Trophoblast cell (in vitro differentiated cells and primary cell): ENCODE measurements at regions not wholly inside any gene's neighbourhood (a gene's known extent, or its start where the extent isn't known, plus 50 kb on each side); places are given as distances from the start of the nearest gene placed in this dataset.
A peak's percentile ranks its signal among the peaks of the same experiment; 100 is the strongest.

ENCODE experiments used
- DNase-seq, 2 donors: peaks; one replicate each; pipeline ENCODE4 v3.0.0-alpha.2; 2016
- H2AFZ ChIP-seq: 2 replicates; pipeline ENCODE4 v1.6.1; 2013; ENCODE audit warnings: low read length, moderate library complexity, mild to moderate bottlenecking; ENCODE audit not compliant: insufficient read depth, poor library complexity
- H2AK5ac ChIP-seq: 2 replicates; pipeline ENCODE4 v1.6.1; 2013; ENCODE audit warnings: mild to moderate bottlenecking, low read length
- H2BK120ac ChIP-seq: 2 replicates; pipeline ENCODE4 v1.6.1; 2013; ENCODE audit warnings: low read length, mild to moderate bottlenecking, moderate library complexity; ENCODE audit not compliant: insufficient read depth, poor library complexity
- H2BK12ac ChIP-seq: 2 replicates; pipeline ENCODE4 v1.6.1; 2013; ENCODE audit warnings: mild to moderate bottlenecking, low read length, moderate library complexity
- H2BK5ac ChIP-seq: 2 replicates; pipeline ENCODE4 v1.6.1; 2013; ENCODE audit warnings: low read length, low read depth, moderate library complexity, mild to moderate bottlenecking; ENCODE audit not compliant: poor library complexity
- H3K14ac ChIP-seq: 2 replicates; pipeline ENCODE4 v1.6.1; 2013; ENCODE audit warnings: mild to moderate bottlenecking, low read length
- H3K18ac ChIP-seq: 2 replicates; pipeline ENCODE4 v1.6.1; 2013; ENCODE audit warnings: mild to moderate bottlenecking, low read length
- H3K23ac ChIP-seq: 2 replicates; pipeline ENCODE4 v1.6.1; 2013; ENCODE audit warnings: low read length
- H3K27ac ChIP-seq: 2 replicates; pipeline ENCODE4 v1.5.1; 2013; ENCODE audit warnings: low read depth, mild to moderate bottlenecking, inconsistent platforms, low read length, moderate library complexity
- H3K27me3 ChIP-seq: 2 replicates; pipeline ENCODE4 v1.6.1; 2013; ENCODE audit warnings: inconsistent platforms, mild to moderate bottlenecking, low read length, moderate library complexity; ENCODE audit not compliant: insufficient read depth
- H3K36me3 ChIP-seq, 2 experiments: 1 replicate in 1 of 2; 2 replicates in 1 of 2; pipeline ENCODE4 v1.6.1; 2013; ENCODE audit warnings: low read length in 2 of 2, mild to moderate bottlenecking in 2 of 2, moderate library complexity in 1 of 2; ENCODE audit not compliant: insufficient read depth in 2 of 2, control insufficient read depth in 1 of 2
- H3K4ac ChIP-seq: 2 replicates; pipeline ENCODE4 v1.6.1; 2013; ENCODE audit warnings: low read depth, mild to moderate bottlenecking, low read length, moderate library complexity
- H3K4me1 ChIP-seq, 2 experiments: 1 replicate in 1 of 2; 2 replicates in 1 of 2; pipeline ENCODE4 v1.6.1; 2013; ENCODE audit warnings: low read length in 2 of 2, mild to moderate bottlenecking in 2 of 2, moderate library complexity in 1 of 2; ENCODE audit not compliant: insufficient read depth in 2 of 2, control insufficient read depth in 1 of 2
- H3K4me2 ChIP-seq: 2 replicates; pipeline ENCODE4 v1.6.1; 2013; ENCODE audit warnings: inconsistent platforms, mild to moderate bottlenecking, low read length, moderate library complexity
- H3K4me3 ChIP-seq: 2 replicates; pipeline ENCODE4 v1.5.1; 2013; ENCODE audit warnings: mild to moderate bottlenecking, low read depth, low read length, inconsistent platforms
- H3K79me1 ChIP-seq: one replicate; pipeline ENCODE4 v1.6.1; 2013; ENCODE audit warnings: low read length
- H3K79me2 ChIP-seq: 2 replicates; pipeline ENCODE4 v1.6.1; 2013; ENCODE audit warnings: low read length, mild to moderate bottlenecking; ENCODE audit not compliant: control insufficient read depth, insufficient read depth, poor library complexity
- H3K9ac ChIP-seq: 2 replicates; pipeline ENCODE4 v1.6.1; 2013; ENCODE audit warnings: mild to moderate bottlenecking, low read length
- H3K9me3 ChIP-seq: 2 replicates; pipeline ENCODE4 v1.6.1; 2013; ENCODE audit warnings: low read depth, mild to moderate bottlenecking, control low read depth, inconsistent platforms, low read length; ENCODE audit not compliant: insufficient read depth
- H4K12ac ChIP-seq: 2 replicates; pipeline ENCODE4 v1.6.1; 2013; ENCODE audit warnings: low read depth, mild to moderate bottlenecking, low read length, moderate library complexity
- H4K8ac ChIP-seq: 2 replicates; pipeline ENCODE4 v1.6.1; 2013; ENCODE audit warnings: low read depth, mild to moderate bottlenecking, low read length, moderate library complexity
- H4K91ac ChIP-seq: one replicate; pipeline ENCODE4 v1.6.1; 2013; ENCODE audit warnings: low read depth, mild to moderate bottlenecking, low read length, moderate library complexity
- WGBS: extraction: QIAGEN DNeasy Blood & Tissue Kit; methylation state at CpG from one replicate; pipeline ENCODE4 v1.1.7; 2013; ENCODE audit warnings: missing lambda C conversion rate; ENCODE audit not compliant: insufficient read length, insufficient coverage; ENCODE audit errors: extremely low coverage; 5-methylcytosine and 5-hydroxymethylcytosine counted together

- no peak overlapping the region for H3K9ac ChIP-seq
- peak overlapping the region; percentile 31 for H2BK5ac ChIP-seq
- H3K79me2 ChIP-seq, result no peaks in the 10 kb centered on the region
- no peak overlapping the region for H2BK120ac ChIP-seq
- H3K9me3 ChIP-seq, result no peaks in the 10 kb centered on the region
- no peaks in the 10 kb centered on the region for H3K4me1 ChIP-seq
- no peak overlapping the region for H3K18ac ChIP-seq
- H3K4me2 ChIP-seq, result no peak overlapping the region
- no peak overlapping the region for H4K12ac ChIP-seq
- H4K91ac ChIP-seq, result no peak overlapping the region
- H3K4me3 ChIP-seq, result no peak overlapping the region
- no peak overlapping the region for H4K8ac ChIP-seq
- H2AK5ac ChIP-seq, result no peak overlapping the region
- WGBS, result no CpG with 5 or more reads among the region's 4 CpGs
- no peak for DNase-seq
- H3K27me3 ChIP-seq, result no peaks in the 10 kb centered on the region
- no peaks in the 10 kb centered on the region for H3K36me3 ChIP-seq
- H3K27ac ChIP-seq, result no peak overlapping the region
- no peak overlapping the region for H3K14ac ChIP-seq
- no peak overlapping the region for H3K23ac ChIP-seq
- peak overlapping the region; percentile 22 for H2BK12ac ChIP-seq
- no peak overlapping the region for H2AFZ ChIP-seq
- H3K4ac ChIP-seq, result no peak overlapping the region
- no peaks in the 10 kb centered on the region for H3K79me1 ChIP-seq
Observed at GRCh38 chr6:148136586-148136985, 206.1 kb upstream of the SASH1 start.

- H3K23ac ChIP-seq, result no peak overlapping the region
- H3K27ac ChIP-seq, result no peak overlapping the region
- DNase-seq, result no peak
- no peaks in the 10 kb centered on the region for H3K79me2 ChIP-seq
- H3K4me3 ChIP-seq, result no peak overlapping the region
- H3K18ac ChIP-seq, result no peak overlapping the region
- no peaks in the 10 kb centered on the region for H3K27me3 ChIP-seq
- H2AK5ac ChIP-seq, result no peak overlapping the region
- H2BK5ac ChIP-seq, result no peak overlapping the region
- H2BK120ac ChIP-seq, result no peak overlapping the region
- no peaks in the 10 kb centered on the region for H3K36me3 ChIP-seq
- no peak overlapping the region for H4K12ac ChIP-seq
- H2AFZ ChIP-seq, result no peak overlapping the region
- WGBS, result no CpG with 5 or more reads among the region's 1 CpG
- H4K8ac ChIP-seq, result no peak overlapping the region
- H3K79me1 ChIP-seq, result no peaks in the 10 kb centered on the region
- no peak overlapping the region for H3K9ac ChIP-seq
- no peak overlapping the region for H3K4me2 ChIP-seq
- no peak overlapping the region for H3K4ac ChIP-seq
- H3K4me1 ChIP-seq, result no peaks in the 10 kb centered on the region
- H2BK12ac ChIP-seq, result no peak overlapping the region
- H4K91ac ChIP-seq, result no peak overlapping the region
- H3K14ac ChIP-seq, result no peak overlapping the region
- H3K9me3 ChIP-seq, result no peaks in the 10 kb centered on the region
Observed at GRCh38 chr6:148137652-148138051, 205.0 kb upstream of the SASH1 start.

- Histone ChIP-seq H3K14ac (no peak overlapping the region), H3K23ac (no peak overlapping the region), H3K9ac (no peak overlapping the region), H2BK12ac (no peak overlapping the region), H3K36me3 (no peaks in the 10 kb centered on the region), H3K27ac (no peak overlapping the region), H3K27me3 (no peaks in the 10 kb centered on the region), H2AFZ (no peak overlapping the region), H3K4me1 (no peaks in the 10 kb centered on the region), H3K4ac (no peak overlapping the region), H2BK120ac (no peak overlapping the region), H3K79me1 (no peaks in the 10 kb centered on the region), H3K4me3 (no peak overlapping the region), H4K91ac (no peak overlapping the region), H2BK5ac (no peak overlapping the region), H3K18ac (no peak overlapping the region), H3K4me2 (no peak overlapping the region), H2AK5ac (no peak overlapping the region), H4K8ac (no peak overlapping the region), H4K12ac (no peak overlapping the region), H3K9me3 (no peaks in the 10 kb centered on the region), H3K79me2 (no peaks in the 10 kb centered on the region)
- DNase-seq, result no peak
- WGBS, result no CpG with 5 or more reads among the region's 1 CpG
Observed at GRCh38 chr6:148138573-148138972, 204.1 kb upstream of the SASH1 start.

- no peak overlapping the region for H2BK120ac ChIP-seq
- no peaks in the 10 kb centered on the region for H3K27me3 ChIP-seq
- no peak overlapping the region for H4K8ac ChIP-seq
- no peak overlapping the region for H2BK12ac ChIP-seq
- H3K4me2 ChIP-seq, result no peak overlapping the region
- H3K9me3 ChIP-seq, result no peaks in the 10 kb centered on the region
- H3K9ac ChIP-seq, result no peak overlapping the region
- H3K4me1 ChIP-seq, result no peaks in the 10 kb centered on the region
- no CpG with 5 or more reads among the region's 5 CpGs for WGBS
- H3K79me2 ChIP-seq, result no peaks in the 10 kb centered on the region
- peak in 1 of 2 donors; percentile 9 for DNase-seq
- H3K4me3 ChIP-seq, result no peak overlapping the region
- no peak overlapping the region for H4K91ac ChIP-seq
- H3K18ac ChIP-seq, result no peak overlapping the region
- no peak overlapping the region for H4K12ac ChIP-seq
- no peak overlapping the region for H3K4ac ChIP-seq
- no peak overlapping the region for H2BK5ac ChIP-seq
- no peaks in the 10 kb centered on the region for H3K36me3 ChIP-seq
- no peak overlapping the region for H2AFZ ChIP-seq
- H2AK5ac ChIP-seq, result no peak overlapping the region
- H3K14ac ChIP-seq, result no peak overlapping the region
- no peak overlapping the region for H3K27ac ChIP-seq
- H3K79me1 ChIP-seq, result no peaks in the 10 kb centered on the region
- H3K23ac ChIP-seq, result no peak overlapping the region
Observed at GRCh38 chr6:148140772-148141557, 201.7 kb upstream of the SASH1 start.
